ENCODE measurements at regions not wholly inside any gene's neighbourhood (a gene's known extent, or its start where the extent isn't known, plus 50 kb on each side); places are given as distances from the start of the nearest gene placed in this dataset.

GRCh38 chr4:185890196-185890595 is 78.2 kb upstream of the SORBS2 start:
- intact Hi-C loops (cut with micrococcal nuclease): no loop called here
- no peaks in the 10 kb centered on the region for H3K79me2 ChIP-seq (ENCODE audit: low read length)
- CTCF ChIA-PET: interaction anchor here (0.6 kb wide), 2 partner anchors 40 to 245 kb away, joined by 4 read pairs; no protein-coding TSS in a partner anchor

GRCh38 chr4:185892165-185892564 is 80.2 kb upstream of the SORBS2 start:
- no peaks in the 10 kb centered on the region for H4K20me1 ChIP-seq (ENCODE audit: low read length)
- TF ChIP-seq EZH2phosphoT487 (IDR thresholded peaks at IDR 0.05; ENCODE audit: borderline replicate concordance, low read length): no peak
- no peak for TF ChIP-seq EZH2 (IDR thresholded peaks at IDR 0.05; ENCODE audit: low read length, unreplicated experiment)
- TF ChIP-seq CTCF (conservative IDR thresholded peaks at IDR 0.05; ENCODE audit: low read depth, low read length): no peak
- no peak; the same call in 1 of the 2 replicates for ATAC-seq
- BruUV-seq (replicated peaks): no TSS peak
- no peaks in the 10 kb centered on the region for H3K36me3 ChIP-seq (ENCODE audit: low read depth, low read length)
- H3F3A ChIP-seq (ENCODE audit: low read length, unreplicated experiment): no peaks in the 10 kb centered on the region
- H3K9ac ChIP-seq (ENCODE audit: low read length): no peak overlapping the region
- no peak overlapping the region for H3K4me2 ChIP-seq (ENCODE audit: low read length)
- H3K27me3 ChIP-seq (ENCODE audit: low read length): no peaks in the 10 kb centered on the region
- peaks cover 11% of the 10 kb centered on the region for H3K4me1 ChIP-seq (ENCODE audit: insufficient read depth, low read length)
- H3K9me2 ChIP-seq (replicated peaks; ENCODE audit: low read length): no peaks in the 10 kb centered on the region
- H3K9me3 ChIP-seq (ENCODE audit: low read length): no peaks in the 10 kb centered on the region
- POLR2A ChIA-PET (ENCODE audit: unreplicated experiment): no interaction called here
- no peaks in the 10 kb centered on the region for H3K79me2 ChIP-seq (ENCODE audit: low read length)
- no peak overlapping the region for H2AFZ ChIP-seq (ENCODE audit: low read length)
- H3K27ac ChIP-seq (ENCODE audit: low read length): no peak overlapping the region
- intact Hi-C loops (cut with micrococcal nuclease): loop anchor here (1.0 kb wide), 2 partner anchors 129 to 146 kb away; no protein-coding TSS in a partner anchor
- no peak for DNase-seq
- CTCF ChIA-PET: interaction anchor here (0.7 kb wide), 1 partner anchor 134 kb away, joined by 3 read pairs; no protein-coding TSS in a partner anchor
- no peak overlapping the region for H3K4me3 ChIP-seq (ENCODE audit: low read length)

More at GRCh38 chr4:185890196-185890595, 78.2 kb upstream of the SORBS2 start:
- Histone ChIP-seq H3K4me1 (ENCODE audit: insufficient read depth, low read length) (no peaks in the 10 kb centered on the region), H3K9me3 (ENCODE audit: low read length) (no peaks in the 10 kb centered on the region), H3K4me2 (ENCODE audit: low read length) (no peak overlapping the region), H3F3A (ENCODE audit: low read length, unreplicated experiment) (no peaks in the 10 kb centered on the region), H2AFZ (ENCODE audit: low read length) (no peak overlapping the region), H3K9me2 (replicated peaks; ENCODE audit: low read length) (no peaks in the 10 kb centered on the region), H4K20me1 (ENCODE audit: low read length) (no peaks in the 10 kb centered on the region), H3K36me3 (ENCODE audit: low read depth, low read length) (no peaks in the 10 kb centered on the region), H3K27ac (ENCODE audit: low read length) (no peak overlapping the region), H3K27me3 (ENCODE audit: low read length) (no peaks in the 10 kb centered on the region), H3K9ac (ENCODE audit: low read length) (no peak overlapping the region), H3K4me3 (ENCODE audit: low read length) (no peak overlapping the region)
- ATAC-seq (no peak), DNase-seq (no peak)
- POLR2A ChIA-PET (ENCODE audit: unreplicated experiment): no interaction called here
- TF ChIP-seq EZH2 (IDR thresholded peaks at IDR 0.05; ENCODE audit: low read length, unreplicated experiment): no peak
- no peak for TF ChIP-seq EZH2phosphoT487 (IDR thresholded peaks at IDR 0.05; ENCODE audit: borderline replicate concordance, low read length)
- no peak for TF ChIP-seq CTCF (conservative IDR thresholded peaks at IDR 0.05; ENCODE audit: low read depth, low read length)
- no TSS peak for BruUV-seq (replicated peaks)

- no peaks in the 10 kb centered on the region for H3K79me2 ChIP-seq (ENCODE audit: low read length)
- no peaks in the 10 kb centered on the region for H3K27me3 ChIP-seq (ENCODE audit: low read length)
- no peak for TF ChIP-seq EZH2phosphoT487 (IDR thresholded peaks at IDR 0.05; ENCODE audit: borderline replicate concordance, low read length)
- no peak for TF ChIP-seq EZH2 (IDR thresholded peaks at IDR 0.05; ENCODE audit: low read length, unreplicated experiment)
- no peak for TF ChIP-seq CTCF (conservative IDR thresholded peaks at IDR 0.05; ENCODE audit: low read depth, low read length)
- CTCF ChIA-PET: no interaction called here
- no peaks in the 10 kb centered on the region for H4K20me1 ChIP-seq (ENCODE audit: low read length)
- POLR2A ChIA-PET (ENCODE audit: unreplicated experiment): no interaction called here
- H3K4me2 ChIP-seq (ENCODE audit: low read length): no peak overlapping the region
- no peak overlapping the region for H3K27ac ChIP-seq (ENCODE audit: low read length)
- no peak overlapping the region for H2AFZ ChIP-seq (ENCODE audit: low read length)
- intact Hi-C loops (cut with micrococcal nuclease): no loop called here
- no peaks in the 10 kb centered on the region for H3K9me3 ChIP-seq (ENCODE audit: low read length)
- ATAC-seq (no peak), DNase-seq (no peak)
- H3F3A ChIP-seq (ENCODE audit: low read length, unreplicated experiment): no peaks in the 10 kb centered on the region
- no peaks in the 10 kb centered on the region for H3K9me2 ChIP-seq (replicated peaks; ENCODE audit: low read length)
- no peak overlapping the region for H3K9ac ChIP-seq (ENCODE audit: low read length)
- peaks cover 21% of the 10 kb centered on the region for H3K4me1 ChIP-seq (ENCODE audit: insufficient read depth, low read length)
- H3K4me3 ChIP-seq (ENCODE audit: low read length): no peak overlapping the region
- no peaks in the 10 kb centered on the region for H3K36me3 ChIP-seq (ENCODE audit: low read depth, low read length)
- no TSS peak for BruUV-seq (replicated peaks)
Observed at GRCh38 chr4:185893500-185893899, 81.5 kb upstream of the SORBS2 start.

Measured in PC-3 (cell line).